Fibroblast of peridontal ligament (primary cell): ENCODE measurements at regions not wholly inside any gene's neighbourhood (a gene's known extent, or its start where the extent isn't known, plus 50 kb on each side); places are given as distances from the start of the nearest gene placed in this dataset.
"Not testable (repeated sequence)": the region's sequence is repeated elsewhere in the genome, so short reads cannot be mapped to it uniquely, and the experiment has no call there.

Source experiments
- DNase-seq: peaks from one replicate; pipeline ENCODE4 v3.0.0-alpha.2; 2010; ENCODE audit errors: extremely low read depth

- DNase-seq = no peak
Measured at GRCh38 chr22:46026899-46027210, 49.9 kb upstream of the WNT7B start.

- no peak for DNase-seq
Measured at GRCh38 chr22:46027211-46028105, 50.5 kb upstream of the WNT7B start.

GRCh38 chr22:46028106-46028991 is 51.4 kb upstream of the WNT7B start:
- DNase-seq = no peak

GRCh38 chr22:46029036-46029435 is 52.1 kb upstream of the WNT7B start:
- no peak for DNase-seq

- DNase-seq = no peak
Measured at GRCh38 chr22:46029574-46030200, 52.7 kb upstream of the WNT7B start.

- DNase-seq = no peak
Measured at GRCh38 chr22:46030231-46030880, 53.4 kb upstream of the WNT7B start.

GRCh38 chr22:46031066-46031465 is 54.1 kb upstream of the WNT7B start:
- DNase-seq = no peak

GRCh38 chr22:46031557-46031956 is 54.6 kb upstream of the WNT7B start:
- DNase-seq = no peak

GRCh38 chr22:46031965-46032851 is 55.2 kb upstream of the WNT7B start:
- no peak for DNase-seq

GRCh38 chr22:46033256-46034200 is 56.6 kb upstream of the WNT7B start:
- DNase-seq = peak; percentile 89

GRCh38 chr22:46034480-46034879 is 57.5 kb upstream of the WNT7B start:
- DNase-seq = not testable (repeated sequence)

GRCh38 chr22:46035380-46035741 is 58.4 kb upstream of the WNT7B start:
- no peak for DNase-seq

GRCh38 chr22:46035742-46036557 is 59.0 kb upstream of the WNT7B start:
- DNase-seq = peak; percentile 98

GRCh38 chr22:46036558-46037408 is 59.8 kb upstream of the WNT7B start:
- no peak for DNase-seq

GRCh38 chr22:46038174-46038487 is 61.2 kb upstream of the WNT7B start:
- DNase-seq = no peak

- peak; percentile 57 for DNase-seq
Measured at GRCh38 chr22:46038516-46039430, 61.8 kb upstream of the WNT7B start.

- peak; percentile 51 for DNase-seq
Measured at GRCh38 chr22:46039535-46039934, 62.6 kb upstream of the WNT7B start.
